CD4-positive, alpha-beta T cell treated with Interferon alpha-2 for 1 hour (primary cell): ENCODE measurements at regions not wholly inside any gene's neighbourhood (a gene's known extent, or its start where the extent isn't known, plus 50 kb on each side); places are given as distances from the start of the nearest gene placed in this dataset.
"Not testable (repeated sequence)": the region's sequence is repeated elsewhere in the genome, so short reads cannot be mapped to it uniquely, and the experiment has no call there.

Source experiments
- DNase-seq, 2 donors: peaks; one replicate each; pipeline ENCODE4 v3.0.0-alpha.2; 2020 to 2022

GRCh38 chr5:62960781-62961180 is 382.2 kb downstream of the LRRC70 start:
- no peak for DNase-seq

- DNase-seq: no peak
These were observed 378.0 kb downstream of the LRRC70 start for GRCh38 chr5:62956597-62956996.

- no peak for DNase-seq
These were observed 376.0 kb downstream of the LRRC70 start for GRCh38 chr5:62954578-62954977.

GRCh38 chr5:62948301-62948700 is 369.7 kb downstream of the LRRC70 start:
- DNase-seq: no peak

- no peak for DNase-seq
These were observed 363.8 kb downstream of the LRRC70 start for GRCh38 chr5:62942384-62942783.

- no peak for DNase-seq
These were observed 360.3 kb downstream of the LRRC70 start for GRCh38 chr5:62938927-62939326.

- no peak for DNase-seq
These were observed 359.3 kb downstream of the LRRC70 start for GRCh38 chr5:62937661-62938558.

- no peak for DNase-seq
These were observed 357.0 kb downstream of the LRRC70 start for GRCh38 chr5:62935660-62936059.

- DNase-seq: no peak
These were observed 355.7 kb downstream of the LRRC70 start for GRCh38 chr5:62934319-62934718.

GRCh38 chr5:62933261-62933660 is 354.6 kb downstream of the LRRC70 start:
- no peak for DNase-seq

GRCh38 chr5:62931153-62931950 is 352.7 kb downstream of the LRRC70 start:
- no peak for DNase-seq

- DNase-seq: no peak
These were observed 343.6 kb downstream of the LRRC70 start for GRCh38 chr5:62922191-62922590.

GRCh38 chr5:62920856-62921255 is 342.2 kb downstream of the LRRC70 start:
- DNase-seq: no peak

GRCh38 chr5:62909326-62909725 is 330.7 kb downstream of the LRRC70 start:
- DNase-seq: no peak

GRCh38 chr5:62902126-62902525 is 323.5 kb downstream of the LRRC70 start:
- no peak for DNase-seq

GRCh38 chr5:62900976-62901375 is 322.4 kb downstream of the LRRC70 start:
- no peak for DNase-seq

GRCh38 chr5:62896121-62896893 is 317.7 kb downstream of the LRRC70 start:
- no peak for DNase-seq

GRCh38 chr5:62886603-62887315 is 308.1 kb downstream of the LRRC70 start:
- DNase-seq: no peak

GRCh38 chr5:62837330-62837729 is 258.7 kb downstream of the LRRC70 start:
- not testable (repeated sequence) for DNase-seq

GRCh38 chr5:62829604-62829986 is 251.0 kb downstream of the LRRC70 start:
- DNase-seq: no peak

- DNase-seq: no peak
These were observed 250.4 kb downstream of the LRRC70 start for GRCh38 chr5:62828742-62829603.
